ENCODE measurements at regions not wholly inside any gene's neighbourhood (a gene's known extent, or its start where the extent isn't known, plus 50 kb on each side); places are given as distances from the start of the nearest gene placed in this dataset.

DNA sequence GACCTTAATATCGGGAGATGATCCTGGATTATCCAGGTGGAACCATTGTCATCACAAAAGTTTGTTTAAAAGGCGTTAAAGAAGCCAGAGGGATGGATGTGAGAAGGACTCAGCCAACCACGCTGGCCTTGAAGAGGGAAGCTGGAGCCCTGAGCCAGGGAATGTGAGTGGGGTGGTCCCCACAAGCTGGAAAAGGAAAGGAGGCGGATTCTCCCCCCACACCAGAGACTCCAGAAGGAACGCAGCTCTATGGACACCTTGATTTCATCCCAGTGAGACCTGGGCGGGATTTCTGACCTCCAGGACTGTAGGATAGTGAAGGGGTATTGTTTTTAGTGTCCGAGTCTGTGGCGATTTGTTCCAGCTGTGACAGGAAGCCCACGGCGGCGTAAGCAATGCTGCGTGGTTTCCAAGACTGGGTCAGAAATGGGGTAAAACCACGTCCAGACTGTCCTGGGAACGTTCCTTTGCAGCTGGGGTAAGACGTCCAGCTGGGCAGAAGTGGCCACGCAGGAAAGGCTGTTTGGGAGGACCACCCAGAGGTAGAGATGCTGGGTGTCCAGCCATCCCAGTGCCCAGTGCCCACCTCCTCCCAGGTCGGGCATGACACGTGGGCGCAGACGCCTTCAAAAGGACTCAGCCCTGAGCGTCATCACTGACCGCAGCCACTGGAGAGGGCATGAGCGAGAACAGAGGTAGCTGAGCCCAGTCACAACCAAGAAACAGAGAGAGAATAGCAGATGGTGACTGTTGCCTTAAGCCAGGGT, 125.4 kb upstream of the USP29 start:
- FAIRE-seq = no peak
- intact Hi-C loops (cut with micrococcal nuclease) = no loop called here
- ATAC-seq = no peak

More for the DNA sequence above, 125.4 kb upstream of the USP29 start:
- under 1% methylated on average over 23 of the region's 23 CpGs for WGBS (ENCODE audit: insufficient coverage, low coverage, missing lambda C conversion rate)
- ChIA-PET POLR2A (interaction anchor here (0.6 kb wide), 1 partner anchor 16 kb away, joined by 3 read pairs; no protein-coding TSS in a partner anchor), CTCF (ENCODE audit: low intra/inter-chr PET ratio) (no interaction called here)
- no peaks in the 10 kb centered on the region for H3K79me2 ChIP-seq (ENCODE audit: control insufficient read depth, insufficient read depth, low read length)
- no peak overlapping the region for H3K4me3 ChIP-seq
- H3K27ac ChIP-seq (ENCODE audit: extremely low read depth, low read depth, low read length) = no peak overlapping the region
- no peak overlapping the region for H3K9ac ChIP-seq (ENCODE audit: insufficient read depth in 1 of 2, low read depth in 2 of 2, low read length in 2 of 2)
- no peaks in the 10 kb centered on the region; the same call in 1 of the 2 replicates for H3K9me3 ChIP-seq (replicated peaks; ENCODE audit: control insufficient read depth, insufficient read depth, low read depth, low read length)
- no TSS peak for BruUV-seq (replicated peaks)
- H2AFZ ChIP-seq (ENCODE audit: low read depth, low read length) = no peak overlapping the region
- H4K20me1 ChIP-seq (replicated peaks; ENCODE audit: control insufficient read depth, insufficient read depth, low read length) = no peaks in the 10 kb centered on the region
- no peaks in the 10 kb centered on the region for H3K36me3 ChIP-seq (ENCODE audit: control insufficient read depth, insufficient read depth, low read length)
- no peak overlapping the region for H3K4me2 ChIP-seq (ENCODE audit: insufficient read depth, low read length)
- H3K27me3 ChIP-seq (ENCODE audit: control insufficient read depth in 2 of 2, insufficient read depth in 2 of 2, low read length in 2 of 2) = no peaks in the 10 kb centered on the region; a peak in 1 of 5 replicates
- no peaks in the 10 kb centered on the region for H3K9me1 ChIP-seq (ENCODE audit: control insufficient read depth, insufficient read depth, low read length)
- in situ Hi-C loops (cut with MboI) = no loop called here
- H3K4me1 ChIP-seq (replicated peaks in 1 of 2; ENCODE audit: control insufficient read depth in 2 of 2, insufficient read depth in 2 of 2, low read length in 2 of 2) = no peaks in the 10 kb centered on the region
- TF ChIP-seq, protein P1, sequence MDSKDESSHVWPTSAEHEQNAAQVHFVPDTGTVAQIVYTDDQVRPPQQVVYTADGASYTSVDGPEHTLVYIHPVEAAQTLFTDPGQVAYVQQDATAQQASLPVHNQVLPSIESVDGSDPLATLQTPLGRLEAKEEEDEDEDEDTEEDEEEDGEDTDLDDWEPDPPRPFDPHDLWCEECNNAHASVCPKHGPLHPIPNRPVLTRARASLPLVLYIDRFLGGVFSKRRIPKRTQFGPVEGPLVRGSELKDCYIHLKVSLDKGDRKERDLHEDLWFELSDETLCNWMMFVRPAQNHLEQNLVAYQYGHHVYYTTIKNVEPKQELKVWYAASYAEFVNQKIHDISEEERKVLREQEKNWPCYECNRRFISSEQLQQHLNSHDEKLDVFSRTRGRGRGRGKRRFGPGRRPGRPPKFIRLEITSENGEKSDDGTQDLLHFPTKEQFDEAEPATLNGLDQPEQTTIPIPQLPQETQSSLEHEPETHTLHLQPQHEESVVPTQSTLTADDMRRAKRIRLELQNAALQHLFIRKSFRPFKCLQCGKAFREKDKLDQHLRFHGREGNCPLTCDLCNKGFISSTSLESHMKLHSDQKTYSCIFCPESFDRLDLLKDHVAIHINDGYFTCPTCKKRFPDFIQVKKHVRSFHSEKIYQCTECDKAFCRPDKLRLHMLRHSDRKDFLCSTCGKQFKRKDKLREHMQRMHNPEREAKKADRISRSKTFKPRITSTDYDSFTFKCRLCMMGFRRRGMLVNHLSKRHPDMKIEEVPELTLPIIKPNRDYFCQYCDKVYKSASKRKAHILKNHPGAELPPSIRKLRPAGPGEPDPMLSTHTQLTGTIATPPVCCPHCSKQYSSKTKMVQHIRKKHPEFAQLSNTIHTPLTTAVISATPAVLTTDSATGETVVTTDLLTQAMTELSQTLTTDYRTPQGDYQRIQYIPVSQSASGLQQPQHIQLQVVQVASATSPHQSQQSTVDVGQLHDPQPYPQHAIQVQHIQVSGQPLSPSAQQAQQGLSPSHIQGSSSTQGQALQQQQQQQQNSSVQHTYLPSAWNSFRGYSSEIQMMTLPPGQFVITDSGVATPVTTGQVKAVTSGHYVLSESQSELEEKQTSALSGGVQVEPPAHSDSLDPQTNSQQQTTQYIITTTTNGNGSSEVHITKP (IDR thresholded peaks at IDR 0.05; ENCODE audit: partially characterized antibody) = no peak
- TF ChIP-seq RFX1 (IDR thresholded peaks at IDR 0.05) (no peak), HES1 (IDR thresholded peaks at IDR 0.05; ENCODE audit: low read depth) (no peak), ZZZ3 (IDR thresholded peaks at IDR 0.05) (no peak), GTF2E2 (tag; IDR thresholded peaks at IDR 0.05) (no peak), HLTF (IDR thresholded peaks at IDR 0.05) (no peak), ASH1L (IDR thresholded peaks at IDR 0.05; ENCODE audit: borderline replicate concordance, low read depth, partially characterized antibody) (no peak), NRF1 (conservative IDR thresholded peaks at IDR 0.05 in 1 of 2, IDR thresholded peaks at IDR 0.05 in 1 of 2) (no peak), PHF20 (IDR thresholded peaks at IDR 0.05; ENCODE audit: partially characterized antibody) (no peak)
- TF ChIP-seq, protein P2, sequence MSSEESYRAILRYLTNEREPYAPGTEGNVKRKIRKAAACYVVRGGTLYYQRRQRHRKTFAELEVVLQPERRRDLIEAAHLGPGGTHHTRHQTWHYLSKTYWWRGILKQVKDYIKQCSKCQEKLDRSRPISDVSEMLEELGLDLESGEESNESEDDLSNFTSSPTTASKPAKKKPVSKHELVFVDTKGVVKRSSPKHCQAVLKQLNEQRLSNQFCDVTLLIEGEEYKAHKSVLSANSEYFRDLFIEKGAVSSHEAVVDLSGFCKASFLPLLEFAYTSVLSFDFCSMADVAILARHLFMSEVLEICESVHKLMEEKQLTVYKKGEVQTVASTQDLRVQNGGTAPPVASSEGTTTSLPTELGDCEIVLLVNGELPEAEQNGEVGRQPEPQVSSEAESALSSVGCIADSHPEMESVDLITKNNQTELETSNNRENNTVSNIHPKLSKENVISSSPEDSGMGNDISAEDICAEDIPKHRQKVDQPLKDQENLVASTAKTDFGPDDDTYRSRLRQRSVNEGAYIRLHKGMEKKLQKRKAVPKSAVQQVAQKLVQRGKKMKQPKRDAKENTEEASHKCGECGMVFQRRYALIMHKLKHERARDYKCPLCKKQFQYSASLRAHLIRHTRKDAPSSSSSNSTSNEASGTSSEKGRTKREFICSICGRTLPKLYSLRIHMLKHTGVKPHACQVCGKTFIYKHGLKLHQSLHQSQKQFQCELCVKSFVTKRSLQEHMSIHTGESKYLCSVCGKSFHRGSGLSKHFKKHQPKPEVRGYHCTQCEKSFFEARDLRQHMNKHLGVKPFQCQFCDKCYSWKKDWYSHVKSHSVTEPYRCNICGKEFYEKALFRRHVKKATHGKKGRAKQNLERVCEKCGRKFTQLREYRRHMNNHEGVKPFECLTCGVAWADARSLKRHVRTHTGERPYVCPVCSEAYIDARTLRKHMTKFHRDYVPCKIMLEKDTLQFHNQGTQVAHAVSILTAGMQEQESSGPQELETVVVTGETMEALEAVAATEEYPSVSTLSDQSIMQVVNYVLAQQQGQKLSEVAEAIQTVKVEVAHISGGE (CRISPR knock-in tag; IDR thresholded peaks at IDR 0.05) = no peak
- no peak for DNase-seq (ENCODE audit: extremely low read depth in 1 of 4, low spot score in 3 of 4)

Measured in K562 (cell line).